Activated CD4-positive, alpha-beta T cell treated with anti-CD3 and anti-CD28 coated beads, Interleukin-2, amount 50 U/mL, for 24 hours (primary cell): ENCODE measurements at regions not wholly inside any gene's neighbourhood (a gene's known extent, or its start where the extent isn't known, plus 50 kb on each side); places are given as distances from the start of the nearest gene placed in this dataset.
A peak's percentile ranks its signal among the peaks of the same experiment; 100 is the strongest.
"Not testable (repeated sequence)": the region's sequence is repeated elsewhere in the genome, so short reads cannot be mapped to it uniquely, and the experiment has no call there.

Experiments used
- DNase-seq, 2 donors: peaks; one replicate each; pipeline ENCODE4 v3.0.0-alpha.2; 2020; ENCODE audit warnings: low read depth in 1 of 2, low spot score in 1 of 2

GRCh38 chr15:88994286-88994685, 81.1 kb upstream of the MFGE8 start:
- DNase-seq: no peak

GRCh38 chr15:88995449-88995848, 82.3 kb upstream of the MFGE8 start:
- DNase-seq: no peak

GRCh38 chr15:88997531-88997930, 84.4 kb upstream of the MFGE8 start:
- no peak for DNase-seq

- DNase-seq: no peak
Measured at GRCh38 chr15:88998980-88999713, 86.0 kb upstream of the MFGE8 start.

- not testable (repeated sequence) for DNase-seq
Measured at GRCh38 chr15:89001708-89002275, 86.5 kb upstream of the ABHD2 start.

GRCh38 chr15:89002281-89002761, 85.9 kb upstream of the ABHD2 start:
- DNase-seq: no peak

GRCh38 chr15:89002830-89003229, 85.4 kb upstream of the ABHD2 start:
- DNase-seq: no peak

- DNase-seq: no peak
Measured at GRCh38 chr15:89003865-89004725, 84.2 kb upstream of the ABHD2 start.

GRCh38 chr15:89004726-89005030, 83.6 kb upstream of the ABHD2 start:
- no peak for DNase-seq

GRCh38 chr15:89007527-89007926, 80.7 kb upstream of the ABHD2 start:
- not testable (repeated sequence) for DNase-seq

GRCh38 chr15:89007989-89008388, 80.3 kb upstream of the ABHD2 start:
- no peak for DNase-seq

- DNase-seq: no peak
Measured at GRCh38 chr15:89009080-89009479, 79.2 kb upstream of the ABHD2 start.

GRCh38 chr15:89015412-89016097, 72.7 kb upstream of the ABHD2 start:
- DNase-seq: no peak

GRCh38 chr15:89016549-89017041, 71.7 kb upstream of the ABHD2 start:
- no peak for DNase-seq

GRCh38 chr15:89017370-89018066, 70.7 kb upstream of the ABHD2 start:
- peak; percentile 77 to 80 for DNase-seq

- no peak for DNase-seq
Measured at GRCh38 chr15:89018207-89018606, 70.0 kb upstream of the ABHD2 start.

GRCh38 chr15:89019436-89019835, 68.8 kb upstream of the ABHD2 start:
- DNase-seq: no peak

- no peak for DNase-seq
Measured at GRCh38 chr15:89021224-89021623, 67.0 kb upstream of the ABHD2 start.

- DNase-seq: not testable (repeated sequence)
Measured at GRCh38 chr15:89021886-89022285, 66.4 kb upstream of the ABHD2 start.

- no peak for DNase-seq
Measured at GRCh38 chr15:89023311-89023961, 64.8 kb upstream of the ABHD2 start.
